HepG2 (cell line): ENCODE measurements at regions not wholly inside any gene's neighbourhood (a gene's known extent, or its start where the extent isn't known, plus 50 kb on each side); places are given as distances from the start of the nearest gene placed in this dataset.
"Not testable (repeated sequence)": the region's sequence is repeated elsewhere in the genome, so short reads cannot be mapped to it uniquely, and the experiment has no call there.

Source experiments
- ATAC-seq: fragments of 200-7000 bp; cut with Tn5 transposase; 3 replicates; pipeline ENCODE4 v1.9.1; 2020; ENCODE audit warnings: mild to moderate bottlenecking, moderate library complexity
- BruUV-seq: library from RNA; stranded (reverse); fragments of 400-500 nt; replicated peaks from 2 replicates; lab custom pipeline; 2021; lab: Mats Ljungman, UMichigan
- CTCF ChIA-PET: fragments of 300-600 bp; formaldehyde crosslinking; extraction: SDS; loops from one replicate; lab custom pipeline; 2021; ENCODE audit warnings: low total read pairs, inconsistent platforms, low intra/inter-chr PET ratio; lab: Yijun Ruan, JAX
- POLR2A ChIA-PET: fragments of 350-600 bp; sonication (Branson Sonifier 250); formaldehyde crosslinking; loops from one replicate; lab custom pipeline; 2020; ENCODE audit warnings: antibody characterized with exemption, inconsistent platforms; lab: Yijun Ruan, JAX
- DNase-seq: peaks from one replicate; pipeline ENCODE4 v3.0.0-alpha.2; 2015; ENCODE audit warnings: low spot score
- FAIRE-seq: peaks from 3 replicates; lab custom pipeline; 2011; peaks lifted over from hg19 to GRCh38; lab: Jason Lieb, UNC
- H2AFZ ChIP-seq: one replicate; pipeline ENCODE4 v1.6.1; 2011; ENCODE audit warnings: low read length, inconsistent platforms
- H3K27ac ChIP-seq: fragments of 300-600 bp; 3 replicates; pipeline ENCODE4 v1.8.0; 2011; ENCODE audit warnings: mixed run types, mild to moderate bottlenecking, mixed read lengths, low read length, inconsistent platforms; ENCODE audit not compliant: insufficient read depth; ENCODE audit errors: extremely low read length
- H3K27me3 ChIP-seq, 2 experiments: fragments of 200-600 bp in 1 of 2; 2 replicates in 1 of 2; 3 replicates in 1 of 2; pipeline versions ENCODE4 v1.6.0 to v1.8.0; 2011; ENCODE audit warnings: low read length in 2 of 2, mild to moderate bottlenecking in 2 of 2, moderate library complexity in 2 of 2, inconsistent platforms in 1 of 2; ENCODE audit not compliant: insufficient read depth in 2 of 2, control insufficient read depth in 1 of 2
- H3K36me3 ChIP-seq, 2 experiments: fragments of 200-600 bp in 1 of 2; replicated peaks in 1 of 2; 2 replicates in 1 of 2; 3 replicates in 1 of 2; pipeline versions ENCODE4 v1.5.1 to v1.8.0; 2011; ENCODE audit warnings: low read length in 2 of 2, inconsistent platforms in 1 of 2; ENCODE audit not compliant: insufficient read depth in 2 of 2, control insufficient read depth in 1 of 2
- H3K4me1 ChIP-seq: 2 replicates; pipeline ENCODE4 v1.5.1; 2012; ENCODE audit warnings: low read length, inconsistent platforms; ENCODE audit not compliant: insufficient read depth
- H3K4me2 ChIP-seq: 2 replicates; pipeline ENCODE4 v1.6.0; 2011; ENCODE audit warnings: low read depth, low read length, inconsistent platforms
- H3K4me3 ChIP-seq, 3 experiments: fragments of 200-600 bp in 1 of 3; sonication (generic), shearing (Covaris generic) in 1 of 3; replicated peaks in 1 of 3; 2 replicates each; pipeline ENCODE4 v1.5.1; 2011 to 2016; ENCODE audit warnings: low read length in 3 of 3, inconsistent platforms in 2 of 3, low read depth in 2 of 3, mild to moderate bottlenecking in 2 of 3, control low read depth in 1 of 3, mixed read lengths in 1 of 3; ENCODE audit not compliant: insufficient read depth in 1 of 3
- H3K79me2 ChIP-seq: one replicate; pipeline ENCODE4 v1.6.1; 2011; ENCODE audit warnings: low read length, inconsistent platforms; ENCODE audit not compliant: insufficient read depth
- H3K9ac ChIP-seq: 2 replicates; pipeline ENCODE4 v1.6.0; 2011; ENCODE audit warnings: mild to moderate bottlenecking, low read depth, low read length, inconsistent platforms; ENCODE audit not compliant: insufficient read depth
- H3K9me3 ChIP-seq: 2 replicates; pipeline ENCODE4 v1.5.1; 2012; ENCODE audit warnings: mild to moderate bottlenecking, low read length
- H4K20me1 ChIP-seq: 2 replicates; pipeline ENCODE4 v1.6.0; 2011; ENCODE audit warnings: inconsistent platforms, mild to moderate bottlenecking, low read length, moderate library complexity; ENCODE audit not compliant: insufficient read depth
- HNRNPK ChIP-seq: fragments of 200-400 bp; formaldehyde crosslinking; IDR thresholded peaks from 2 replicates; pipeline ENCODE4 v1.6.1; 2018; ENCODE audit warnings: low read length, low read depth, moderate library complexity, mild to moderate bottlenecking; ENCODE audit not compliant: poor library complexity, severe bottlenecking
- HOXA5 ChIP-seq: sonication (generic); formaldehyde crosslinking; IDR thresholded peaks from 2 replicates; pipeline ENCODE4 v1.4.0; 2020; ENCODE audit warnings: missing genetic modification reagents
- NFIB ChIP-seq: sonication (generic); formaldehyde crosslinking; IDR thresholded peaks from 2 replicates; pipeline ENCODE4 v1.9.0; 2021; ENCODE audit warnings: missing genetic modification reagents, mild to moderate bottlenecking, borderline replicate concordance
- PCBP2 ChIP-seq: fragments of 200-400 bp; formaldehyde crosslinking; optimal IDR thresholded peaks from 2 replicates; pipeline ENCODE3; 2018; ENCODE audit warnings: low read length, low read depth; ENCODE audit not compliant: poor library complexity, severe bottlenecking
- RELA ChIP-seq: sonication (generic); formaldehyde crosslinking; IDR thresholded peaks from 2 replicates; pipeline ENCODE4 v1.4.0; 2020; ENCODE audit warnings: missing genetic modification reagents
- SALL2 ChIP-seq: sonication (generic); formaldehyde crosslinking; IDR thresholded peaks from 2 replicates; pipeline ENCODE4 v1.8.1; 2023; ENCODE audit warnings: mild to moderate bottlenecking, missing genetic modification reagents, inconsistent platforms
- SETDB1 ChIP-seq: sonication (generic); formaldehyde crosslinking; IDR thresholded peaks from 2 replicates; pipeline ENCODE4 v1.5.1; 2020; ENCODE audit warnings: missing genetic modification reagents, mild to moderate bottlenecking, borderline replicate concordance
- SOX6 ChIP-seq, 2 experiments: fragments of 450-650 bp in 1 of 2; sonication (generic) in 1 of 2; formaldehyde crosslinking in 1 of 2; IDR thresholded peaks; 2 replicates each; pipeline versions ENCODE4 v1.4.0 to v1.6.1; 2017 to 2020; ENCODE audit warnings: antibody characterized with exemption in 1 of 2, mild to moderate bottlenecking in 1 of 2, missing genetic modification reagents in 1 of 2
- ZKSCAN1 ChIP-seq: fragments of 150-350 bp; IDR thresholded peaks from 2 replicates; pipeline ENCODE4 v1.6.1; 2014; ENCODE audit warnings: low read length
- ZNF496 ChIP-seq: sonication (generic); formaldehyde crosslinking; IDR thresholded peaks from 2 replicates; pipeline ENCODE4 v1.8.1; 2023; ENCODE audit warnings: mild to moderate bottlenecking, moderate library complexity, missing genetic modification reagents; ENCODE audit not compliant: insufficient replicate concordance
- WGBS: methylation state at CpG from one replicate; pipeline ENCODE4 v1.1.6; 2017; ENCODE audit warnings: low lambda C conversion rate; 5-methylcytosine and 5-hydroxymethylcytosine counted together
- in situ Hi-C: cut with HindIII; loops from 2 replicates; pipeline ENCODE4 v1.10.0; 2017; ENCODE audit warnings: low pct_unique_long_range_greater_than_20kb; ENCODE audit not compliant: extremely low pct_ligation_motif_present
- intact Hi-C: fragments of 100-400 bp; cut with micrococcal nuclease; formaldehyde crosslinking; loops from one replicate; pipeline ENCODE4 v1.10.0; 2022; ENCODE audit not compliant: unreplicated experiment

DNA sequence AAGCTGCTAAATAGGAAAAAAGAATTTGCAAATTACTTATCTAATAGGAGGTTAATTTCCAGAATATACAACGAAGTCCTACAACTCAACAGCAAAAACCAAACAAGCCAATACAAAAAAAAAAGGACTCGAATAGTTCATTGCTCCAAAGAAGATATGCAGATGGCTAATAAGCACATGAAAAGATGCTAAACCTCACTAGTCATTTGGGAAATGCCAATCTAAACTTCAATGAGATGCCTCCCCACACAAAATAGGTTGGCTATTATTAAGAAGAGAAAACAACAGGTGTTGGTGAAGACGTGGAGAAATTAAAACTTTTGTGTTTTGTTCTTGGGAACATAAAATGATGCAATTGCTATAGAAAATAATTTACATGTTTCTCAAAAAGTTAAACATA lies 1634.4 kb upstream of the DDX18 start:
- intact Hi-C loops = no loop called here
- H3K4me3 ChIP-seq = no peak overlapping the region
- CTCF ChIA-PET = no interaction called here
- no peak overlapping the region for H2AFZ ChIP-seq
- H3K9ac ChIP-seq = no peak overlapping the region
- no peaks in the 10 kb centered on the region for H3K27me3 ChIP-seq
- no peak overlapping the region for H3K27ac ChIP-seq
- no peaks in the 10 kb centered on the region for H3K36me3 ChIP-seq
- DNase-seq (no peak), ATAC-seq (no peak), FAIRE-seq (no peak)
- POLR2A ChIA-PET = no interaction called here
- TF ChIP-seq ZKSCAN1 (no peak), SETDB1 (no peak), SALL2 (no peak), ZNF496 (no peak), PCBP2 (no peak), NFIB (CRISPR knock-in tag) (no peak), HOXA5 (CRISPR knock-in tag) (no peak), RELA (no peak), SOX6 (IDR thresholded peaks at IDR 0.05) (no peak), SOX6 (CRISPR knock-in tag; IDR thresholded peaks at IDR 0.05) (no peak), HNRNPK (no peak)
- H4K20me1 ChIP-seq = no peaks in the 10 kb centered on the region
- 2% methylated on average over 3 of the region's 3 CpGs for WGBS
- no peaks in the 10 kb centered on the region for H3K4me1 ChIP-seq
- in situ Hi-C loops = no loop called here
- peaks cover 84% of the 10 kb centered on the region for H3K9me3 ChIP-seq
- no TSS peak for BruUV-seq
- no peak overlapping the region for H3K4me2 ChIP-seq
- H3K79me2 ChIP-seq = no peaks in the 10 kb centered on the region

DNA sequence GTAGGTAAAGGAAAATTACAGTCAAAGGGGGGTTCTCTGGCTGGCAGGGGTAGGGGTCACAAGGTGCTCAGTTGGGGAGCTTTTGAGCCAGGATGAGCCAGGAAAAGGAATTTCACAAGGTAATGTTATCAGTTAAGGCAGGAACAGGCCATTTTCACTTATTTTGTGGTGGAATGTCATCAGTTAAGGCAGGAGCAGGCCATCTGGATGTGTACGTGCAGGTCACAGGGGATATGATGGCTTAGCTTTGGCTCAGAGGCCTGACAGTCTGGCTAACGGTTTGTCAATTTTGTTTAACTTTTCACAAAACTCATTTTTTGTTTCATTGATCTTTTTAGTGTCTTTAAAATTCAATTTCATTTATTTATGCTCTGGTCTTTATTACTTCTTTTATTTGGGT lies 1623.8 kb upstream of the DDX18 start:
- H3K79me2 ChIP-seq, BruUV-seq, H3K36me3 ChIP-seq, ATAC-seq, in situ Hi-C loops, CTCF ChIA-PET, DNase-seq, intact Hi-C loops, POLR2A ChIA-PET, H3K27me3 ChIP-seq, H3K9ac ChIP-seq, FAIRE-seq, H2AFZ ChIP-seq, H3K4me3 ChIP-seq, H3K4me1 ChIP-seq, H4K20me1 ChIP-seq, H3K27ac ChIP-seq, H3K4me2 ChIP-seq: not testable (repeated sequence)
- 2% methylated on average over 2 of the region's 2 CpGs for WGBS
- H3K9me3 ChIP-seq = peaks cover 91% of the 10 kb centered on the region
